ENCODE measurements at regions not wholly inside any gene's neighbourhood (a gene's known extent, or its start where the extent isn't known, plus 50 kb on each side); places are given as distances from the start of the nearest gene placed in this dataset.

- no peak overlapping the region for H3K4me3 ChIP-seq (ENCODE audit: low read depth in 2 of 2, low read length in 2 of 2)
- intact Hi-C loops (cut with micrococcal nuclease; ENCODE audit: unreplicated experiment): no loop called here
Observed at GRCh38 chr4:143091862-143092261, 92.9 kb upstream of the USP38 start.

GRCh38 chr4:143095447-143095846 lies 89.3 kb upstream of the USP38 start:
- intact Hi-C loops (cut with micrococcal nuclease; ENCODE audit: unreplicated experiment): no loop called here
- no TSS peak for BruUV-seq (replicated peaks)
- ChIA-PET CTCF (interaction anchor here (0.6 kb wide), 1 partner anchor 192 kb away, joined by 4 read pairs; no protein-coding TSS in a partner anchor), POLR2A (no interaction called here)
- H3K27me3 ChIP-seq (ENCODE audit: control insufficient read depth, insufficient read depth, low read length): no peaks in the 10 kb centered on the region
- TF ChIP-seq SIN3A (IDR thresholded peaks at IDR 0.05; ENCODE audit: borderline replicate concordance, insufficient read depth, low read depth, low read length) (no peak), CTCF (IDR thresholded peaks at IDR 0.05) (no peak), TCF7L2 (IDR thresholded peaks at IDR 0.05; ENCODE audit: low read depth, low read length) (no peak), POLR2AphosphoS5 (IDR thresholded peaks at IDR 0.05; ENCODE audit: low read depth, low read length) (no peak)
- TF ChIP-seq, protein P1, sequence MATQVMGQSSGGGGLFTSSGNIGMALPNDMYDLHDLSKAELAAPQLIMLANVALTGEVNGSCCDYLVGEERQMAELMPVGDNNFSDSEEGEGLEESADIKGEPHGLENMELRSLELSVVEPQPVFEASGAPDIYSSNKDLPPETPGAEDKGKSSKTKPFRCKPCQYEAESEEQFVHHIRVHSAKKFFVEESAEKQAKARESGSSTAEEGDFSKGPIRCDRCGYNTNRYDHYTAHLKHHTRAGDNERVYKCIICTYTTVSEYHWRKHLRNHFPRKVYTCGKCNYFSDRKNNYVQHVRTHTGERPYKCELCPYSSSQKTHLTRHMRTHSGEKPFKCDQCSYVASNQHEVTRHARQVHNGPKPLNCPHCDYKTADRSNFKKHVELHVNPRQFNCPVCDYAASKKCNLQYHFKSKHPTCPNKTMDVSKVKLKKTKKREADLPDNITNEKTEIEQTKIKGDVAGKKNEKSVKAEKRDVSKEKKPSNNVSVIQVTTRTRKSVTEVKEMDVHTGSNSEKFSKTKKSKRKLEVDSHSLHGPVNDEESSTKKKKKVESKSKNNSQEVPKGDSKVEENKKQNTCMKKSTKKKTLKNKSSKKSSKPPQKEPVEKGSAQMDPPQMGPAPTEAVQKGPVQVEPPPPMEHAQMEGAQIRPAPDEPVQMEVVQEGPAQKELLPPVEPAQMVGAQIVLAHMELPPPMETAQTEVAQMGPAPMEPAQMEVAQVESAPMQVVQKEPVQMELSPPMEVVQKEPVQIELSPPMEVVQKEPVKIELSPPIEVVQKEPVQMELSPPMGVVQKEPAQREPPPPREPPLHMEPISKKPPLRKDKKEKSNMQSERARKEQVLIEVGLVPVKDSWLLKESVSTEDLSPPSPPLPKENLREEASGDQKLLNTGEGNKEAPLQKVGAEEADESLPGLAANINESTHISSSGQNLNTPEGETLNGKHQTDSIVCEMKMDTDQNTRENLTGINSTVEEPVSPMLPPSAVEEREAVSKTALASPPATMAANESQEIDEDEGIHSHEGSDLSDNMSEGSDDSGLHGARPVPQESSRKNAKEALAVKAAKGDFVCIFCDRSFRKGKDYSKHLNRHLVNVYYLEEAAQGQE (IDR thresholded peaks at IDR 0.05; ENCODE audit: insufficient read depth in 1 of 2, low read depth in 2 of 2, low read length in 1 of 2): no peak
- no peaks in the 10 kb centered on the region for H3K9me3 ChIP-seq (ENCODE audit: control insufficient read depth, insufficient read depth, low read depth, low read length)
- H3K4me3 ChIP-seq (ENCODE audit: low read depth in 2 of 2, low read length in 2 of 2): no peak overlapping the region
- H3K27ac ChIP-seq (ENCODE audit: low read length): no peak overlapping the region
- no peaks in the 10 kb centered on the region for H3K36me3 ChIP-seq (ENCODE audit: control insufficient read depth, insufficient read depth, low read length)
- in situ Hi-C loops (cut with HindIII; ENCODE audit: low pct_unique_long_range_greater_than_20kb, low sequenced_read_pairs): no loop called here
- H3K4me1 ChIP-seq (ENCODE audit: control insufficient read depth, insufficient read depth, low read length): no peaks in the 10 kb centered on the region
- DNase-seq (ENCODE audit: low read depth, low spot score) (no peak), ATAC-seq (no peak)

More at GRCh38 chr4:143091862-143092261, 92.9 kb upstream of the USP38 start:
- ChIA-PET CTCF (no interaction called here), POLR2A (no interaction called here)
- Histone ChIP-seq H3K9me3 (ENCODE audit: control insufficient read depth, insufficient read depth, low read depth, low read length) (no peaks in the 10 kb centered on the region), H3K27me3 (ENCODE audit: control insufficient read depth, insufficient read depth, low read length) (no peaks in the 10 kb centered on the region), H3K36me3 (ENCODE audit: control insufficient read depth, insufficient read depth, low read length) (no peaks in the 10 kb centered on the region), H3K4me1 (ENCODE audit: control insufficient read depth, insufficient read depth, low read length) (no peaks in the 10 kb centered on the region), H3K27ac (ENCODE audit: low read length) (no peak overlapping the region)
- TF ChIP-seq SIN3A (IDR thresholded peaks at IDR 0.05; ENCODE audit: borderline replicate concordance, insufficient read depth, low read depth, low read length) (no peak), TCF7L2 (IDR thresholded peaks at IDR 0.05; ENCODE audit: low read depth, low read length) (no peak), CTCF (IDR thresholded peaks at IDR 0.05) (no peak), POLR2AphosphoS5 (IDR thresholded peaks at IDR 0.05; ENCODE audit: low read depth, low read length) (no peak)
- TF ChIP-seq, protein P1 (IDR thresholded peaks at IDR 0.05; ENCODE audit: insufficient read depth in 1 of 2, low read depth in 2 of 2, low read length in 1 of 2): no peak
- in situ Hi-C loops (cut with HindIII; ENCODE audit: low pct_unique_long_range_greater_than_20kb, low sequenced_read_pairs): no loop called here
- BruUV-seq (replicated peaks): no TSS peak
- ATAC-seq: no peak
- no peak for DNase-seq (ENCODE audit: low read depth, low spot score)
